GM21390 (cell line): ENCODE measurements at regions not wholly inside any gene's neighbourhood (a gene's known extent, or its start where the extent isn't known, plus 50 kb on each side); places are given as distances from the start of the nearest gene placed in this dataset.
A peak's percentile ranks its signal among the peaks of the same experiment; 100 is the strongest.
"Not testable (repeated sequence)": the region's sequence is repeated elsewhere in the genome, so short reads cannot be mapped to it uniquely, and the experiment has no call there.

Experiments
- ATAC-seq: cut with Tn5 transposase; IDR thresholded peaks from one replicate; pipeline ENCODE4 v1.9.1; 2021; ENCODE audit not compliant: unreplicated experiment

- ATAC-seq, result no peak
Observed at GRCh38 chr6:8973395-8973794, 538.0 kb upstream of the SLC35B3 start.

GRCh38 chr6:8969747-8970146 is 534.4 kb upstream of the SLC35B3 start:
- ATAC-seq, result no peak

GRCh38 chr6:8958894-8959511 is 523.7 kb upstream of the SLC35B3 start:
- ATAC-seq, result no peak

- ATAC-seq, result no peak
Observed at GRCh38 chr6:8953310-8953709, 518.0 kb upstream of the SLC35B3 start.

GRCh38 chr6:8948733-8949132 is 513.4 kb upstream of the SLC35B3 start:
- ATAC-seq, result no peak

GRCh38 chr6:8947900-8948299 is 512.6 kb upstream of the SLC35B3 start:
- ATAC-seq, result no peak

GRCh38 chr6:8944548-8944947 is 509.2 kb upstream of the SLC35B3 start:
- no peak for ATAC-seq

GRCh38 chr6:8943073-8943472 is 507.7 kb upstream of the SLC35B3 start:
- ATAC-seq, result no peak

- ATAC-seq, result no peak
Observed at GRCh38 chr6:8941577-8941976, 506.2 kb upstream of the SLC35B3 start.

GRCh38 chr6:8940356-8940755 is 505.0 kb upstream of the SLC35B3 start:
- ATAC-seq, result no peak

- no peak for ATAC-seq
Observed at GRCh38 chr6:8939615-8940014, 504.3 kb upstream of the SLC35B3 start.

GRCh38 chr6:8934318-8934717 is 499.0 kb upstream of the SLC35B3 start:
- no peak for ATAC-seq

GRCh38 chr6:8930009-8930408 is 494.7 kb upstream of the SLC35B3 start:
- ATAC-seq, result no peak

- ATAC-seq, result not testable (repeated sequence)
Observed at GRCh38 chr6:8920244-8920643, 484.9 kb upstream of the SLC35B3 start.

- ATAC-seq, result no peak
Observed at GRCh38 chr6:8918196-8918595, 482.9 kb upstream of the SLC35B3 start.

GRCh38 chr6:8914700-8915099 is 479.4 kb upstream of the SLC35B3 start:
- no peak for ATAC-seq

- no peak for ATAC-seq
Observed at GRCh38 chr6:8908638-8909037, 473.3 kb upstream of the SLC35B3 start.

GRCh38 chr6:8906699-8907098 is 471.4 kb upstream of the SLC35B3 start:
- no peak for ATAC-seq

- no peak for ATAC-seq
Observed at GRCh38 chr6:8905757-8906156, 470.4 kb upstream of the SLC35B3 start.

GRCh38 chr6:8904754-8905153 is 469.4 kb upstream of the SLC35B3 start:
- peak; percentile 67 for ATAC-seq

- no peak for ATAC-seq
Observed at GRCh38 chr6:8900056-8900455, 464.7 kb upstream of the SLC35B3 start.

- no peak for ATAC-seq
Observed at GRCh38 chr6:8889514-8889913, 454.2 kb upstream of the SLC35B3 start.

- ATAC-seq, result no peak
Observed at GRCh38 chr6:8888468-8888867, 453.1 kb upstream of the SLC35B3 start.
